K562 (cell line): ENCODE measurements at regions not wholly inside any gene's neighbourhood (a gene's known extent, or its start where the extent isn't known, plus 50 kb on each side); places are given as distances from the start of the nearest gene placed in this dataset.

ENCODE experiments used
- CTCF ChIP-seq, 3 experiments: IDR thresholded peaks in 2 of 3; conservative IDR thresholded peaks in 1 of 3; 2 replicates each; pipeline ENCODE4 v1.5.1; 2011 to 2012; ENCODE audit warnings: low read length in 3 of 3, mild to moderate bottlenecking in 3 of 3, control low read depth in 2 of 3, improper control_type of control experiment in 1 of 3, inconsistent platforms in 1 of 3, low read depth in 1 of 3, mixed read lengths in 1 of 3, moderate library complexity in 1 of 3; ENCODE audit not compliant: insufficient read depth in 2 of 3
- ETV6 ChIP-seq, 3 experiments: fragments of 150-350 bp in 1 of 3; sonication (generic) in 1 of 3; formaldehyde crosslinking in 1 of 3; IDR thresholded peaks; 2 replicates each; pipeline versions ENCODE4 v1.6.1 to v1.8.0; 2014 to 2022; ENCODE audit warnings: borderline replicate concordance in 2 of 3, low read depth in 2 of 3, antibody characterized with exemption in 1 of 3, low read length in 1 of 3, mild to moderate bottlenecking in 1 of 3, missing genetic modification reagents in 1 of 3

- TF ChIP-seq ETV6 (IDR thresholded peaks at IDR 0.05; ENCODE audit: borderline replicate concordance in 1 of 2, low read depth in 2 of 2, low read length in 1 of 2) (no peak), ETV6 (CRISPR knock-in tag; IDR thresholded peaks at IDR 0.05; ENCODE audit: borderline replicate concordance) (no peak), CTCF (IDR thresholded peaks at IDR 0.05 in 2 of 3, conservative IDR thresholded peaks at IDR 0.05 in 1 of 3; ENCODE audit: insufficient read depth in 2 of 3, low read depth in 1 of 3, low read length in 3 of 3) (no peak)
Observed at GRCh38 chr12:5371631-5372030, 60.3 kb upstream of the NTF3 start.
